ENCODE measurements at regions not wholly inside any gene's neighbourhood (a gene's known extent, or its start where the extent isn't known, plus 50 kb on each side); places are given as distances from the start of the nearest gene placed in this dataset.

DNA sequence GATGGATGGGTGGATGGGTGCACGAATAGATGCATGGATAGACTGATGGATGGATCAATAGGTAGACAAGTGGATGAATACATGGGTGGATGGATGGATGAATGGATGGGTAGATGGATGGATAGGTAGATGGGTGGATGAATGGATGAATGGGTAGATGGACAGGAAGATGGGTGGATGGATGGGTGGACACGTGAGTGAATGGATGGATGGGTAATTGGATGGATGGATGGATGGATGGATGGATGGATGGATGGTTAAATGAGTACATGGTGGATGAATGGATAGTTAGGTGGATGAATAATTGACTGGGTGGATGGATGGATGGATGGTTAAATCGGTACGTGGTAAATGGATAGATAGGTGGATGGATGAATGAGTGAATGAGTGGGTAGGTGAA is 89.7 kb upstream of the ZNF469 start:
- TF ChIP-seq, protein P1, sequence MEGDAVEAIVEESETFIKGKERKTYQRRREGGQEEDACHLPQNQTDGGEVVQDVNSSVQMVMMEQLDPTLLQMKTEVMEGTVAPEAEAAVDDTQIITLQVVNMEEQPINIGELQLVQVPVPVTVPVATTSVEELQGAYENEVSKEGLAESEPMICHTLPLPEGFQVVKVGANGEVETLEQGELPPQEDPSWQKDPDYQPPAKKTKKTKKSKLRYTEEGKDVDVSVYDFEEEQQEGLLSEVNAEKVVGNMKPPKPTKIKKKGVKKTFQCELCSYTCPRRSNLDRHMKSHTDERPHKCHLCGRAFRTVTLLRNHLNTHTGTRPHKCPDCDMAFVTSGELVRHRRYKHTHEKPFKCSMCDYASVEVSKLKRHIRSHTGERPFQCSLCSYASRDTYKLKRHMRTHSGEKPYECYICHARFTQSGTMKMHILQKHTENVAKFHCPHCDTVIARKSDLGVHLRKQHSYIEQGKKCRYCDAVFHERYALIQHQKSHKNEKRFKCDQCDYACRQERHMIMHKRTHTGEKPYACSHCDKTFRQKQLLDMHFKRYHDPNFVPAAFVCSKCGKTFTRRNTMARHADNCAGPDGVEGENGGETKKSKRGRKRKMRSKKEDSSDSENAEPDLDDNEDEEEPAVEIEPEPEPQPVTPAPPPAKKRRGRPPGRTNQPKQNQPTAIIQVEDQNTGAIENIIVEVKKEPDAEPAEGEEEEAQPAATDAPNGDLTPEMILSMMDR (IDR thresholded peaks at IDR 0.05; ENCODE audit: borderline replicate concordance, extremely low read depth, low read length, poor library complexity, severe bottlenecking): no peak
- no peak for TF ChIP-seq EZH2 (IDR thresholded peaks at IDR 0.05; ENCODE audit: borderline replicate concordance, low read depth, low read length, severe bottlenecking)
